GM12878 (cell line): ENCODE measurements at regions not wholly inside any gene's neighbourhood (a gene's known extent, or its start where the extent isn't known, plus 50 kb on each side); places are given as distances from the start of the nearest gene placed in this dataset.

ENCODE experiments used
- ATAC-seq: fragments of 200-7000 bp; cut with Tn5 transposase; 3 replicates; pipeline ENCODE4 v1.9.1; 2020; ENCODE audit warnings: mild to moderate bottlenecking, moderate library complexity
- BruUV-seq: library from RNA; stranded (reverse); fragments of 400-500 nt; replicated peaks from 2 replicates; lab custom pipeline; 2021; lab: Mats Ljungman, UMichigan
- CTCF ChIA-PET: fragments of 300-600 bp; sonication (Branson Sonifier 250); formaldehyde crosslinking; extraction: SDS; loops from one replicate; lab custom pipeline; 2021; ENCODE audit warnings: inconsistent platforms; lab: Yijun Ruan, JAX
- POLR2A ChIA-PET: fragments of 350-600 bp; formaldehyde crosslinking; extraction: SDS; loops from one replicate; lab custom pipeline; 2021; ENCODE audit warnings: inconsistent platforms; lab: Charles Lee
- RAD21 ChIA-PET: fragments of 300-600 bp; sonication (Branson Sonifier 250); formaldehyde crosslinking; loops from one replicate; lab custom pipeline; 2023; ENCODE audit warnings: antibody characterized with exemption; ENCODE audit not compliant: unreplicated experiment; lab: Charles Lee
- SMC1A ChIA-PET: fragments of 300-600 bp; sonication (Branson Sonifier 250); formaldehyde crosslinking; loops from one replicate; lab custom pipeline; 2023; ENCODE audit not compliant: unreplicated experiment, uncharacterized antibody; lab: Charles Lee
- DNase-seq: peaks from one replicate; pipeline ENCODE4 v3.0.0-alpha.2; 2011; ENCODE audit warnings: low read depth, low spot score
- FAIRE-seq: peaks from 3 replicates; lab custom pipeline; 2011; peaks lifted over from hg19 to GRCh38; lab: Jason Lieb, UNC
- H2AFZ ChIP-seq: 2 replicates; pipeline ENCODE4 v1.6.0; 2011; ENCODE audit warnings: low read depth, low read length, control low read depth; ENCODE audit not compliant: control insufficient read depth
- H3K27ac ChIP-seq: 2 replicates; pipeline ENCODE4 v1.5.1; 2011; ENCODE audit warnings: control low read depth; ENCODE audit not compliant: control insufficient read depth, insufficient read depth
- H3K27me3 ChIP-seq, 2 experiments: replicated peaks in 1 of 2; 2 replicates each; pipeline versions ENCODE4 v1.6.0 to v1.6.1; 2011; ENCODE audit warnings: low read length in 1 of 2; ENCODE audit not compliant: control insufficient read depth in 2 of 2, insufficient read depth in 2 of 2
- H3K36me3 ChIP-seq, 2 experiments: 2 replicates each; pipeline ENCODE4 v1.5.1; 2011; ENCODE audit warnings: low read length in 1 of 2; ENCODE audit not compliant: control insufficient read depth in 2 of 2, insufficient read depth in 2 of 2
- H3K4me1 ChIP-seq: 2 replicates; pipeline ENCODE4 v1.6.1; 2011; ENCODE audit warnings: mild to moderate bottlenecking, low read length, moderate library complexity, mixed read lengths; ENCODE audit not compliant: control insufficient read depth, insufficient read depth
- H3K4me2 ChIP-seq: 2 replicates; pipeline ENCODE4 v1.6.0; 2011; ENCODE audit warnings: control low read depth; ENCODE audit not compliant: control insufficient read depth, insufficient read depth
- H3K4me3 ChIP-seq: fragments of 200-600 bp; sonication (generic); 2 replicates; pipeline ENCODE4 v1.5.1; 2016
- H3K79me2 ChIP-seq: 2 replicates; pipeline ENCODE4 v1.6.0; 2011; ENCODE audit warnings: low read length; ENCODE audit not compliant: control insufficient read depth, insufficient read depth
- H3K9ac ChIP-seq: 2 replicates; pipeline ENCODE4 v1.8.0; 2011; ENCODE audit warnings: low read length, control low read depth, mixed read lengths; ENCODE audit not compliant: control insufficient read depth, insufficient read depth
- H3K9me3 ChIP-seq: replicated peaks from 3 replicates; pipeline ENCODE4 v1.5.1; 2011; ENCODE audit warnings: mild to moderate bottlenecking, low read length; ENCODE audit not compliant: control insufficient read depth, insufficient read depth
- H4K20me1 ChIP-seq: 2 replicates; pipeline ENCODE4 v1.6.0; 2011; ENCODE audit not compliant: control insufficient read depth, insufficient read depth
- FOXK2 ChIP-seq: fragments of 450-650 bp; IDR thresholded peaks from 2 replicates; pipeline ENCODE4 v1.6.1; 2017; ENCODE audit warnings: mild to moderate bottlenecking, moderate library complexity
- SMAD5 ChIP-seq: IDR thresholded peaks from 2 replicates; pipeline ENCODE4 v1.6.1; 2016; ENCODE audit warnings: antibody characterized with exemption, low read depth
- SREBF2 ChIP-seq: IDR thresholded peaks from 2 replicates; pipeline ENCODE4 v1.6.1; 2012; ENCODE audit warnings: mild to moderate bottlenecking, low read length
- TAF1 ChIP-seq: IDR thresholded peaks from 2 replicates; pipeline ENCODE4 v1.6.1; 2011; ENCODE audit warnings: mild to moderate bottlenecking, low read depth, low read length, borderline replicate concordance
- WGBS: methylation state at CpG from one replicate; pipeline ENCODE4 v1.1.6; 2016; ENCODE audit warnings: low lambda C conversion rate; ENCODE audit not compliant: insufficient replicate concordance, insufficient coverage; ENCODE audit errors: missing lambda C conversion rate; 5-methylcytosine and 5-hydroxymethylcytosine counted together
- in situ Hi-C: fragments of 300-500 bp; cut with MboI; formaldehyde crosslinking; loops from 9 replicates; pipeline ENCODE4 v1.14.3; 2018; ENCODE audit warnings: mixed read lengths
- intact Hi-C: fragments of 100-400 bp; cut with micrococcal nuclease; formaldehyde crosslinking; loops from one replicate; pipeline ENCODE4 v1.14.2; 2022; ENCODE audit not compliant: unreplicated experiment
- TF ChIP-seq, protein P1 (sequence below): fragments of 450-650 bp; IDR thresholded peaks from 2 replicates; pipeline ENCODE4 v1.6.1; 2017; ENCODE audit warnings: mild to moderate bottlenecking

DNA sequence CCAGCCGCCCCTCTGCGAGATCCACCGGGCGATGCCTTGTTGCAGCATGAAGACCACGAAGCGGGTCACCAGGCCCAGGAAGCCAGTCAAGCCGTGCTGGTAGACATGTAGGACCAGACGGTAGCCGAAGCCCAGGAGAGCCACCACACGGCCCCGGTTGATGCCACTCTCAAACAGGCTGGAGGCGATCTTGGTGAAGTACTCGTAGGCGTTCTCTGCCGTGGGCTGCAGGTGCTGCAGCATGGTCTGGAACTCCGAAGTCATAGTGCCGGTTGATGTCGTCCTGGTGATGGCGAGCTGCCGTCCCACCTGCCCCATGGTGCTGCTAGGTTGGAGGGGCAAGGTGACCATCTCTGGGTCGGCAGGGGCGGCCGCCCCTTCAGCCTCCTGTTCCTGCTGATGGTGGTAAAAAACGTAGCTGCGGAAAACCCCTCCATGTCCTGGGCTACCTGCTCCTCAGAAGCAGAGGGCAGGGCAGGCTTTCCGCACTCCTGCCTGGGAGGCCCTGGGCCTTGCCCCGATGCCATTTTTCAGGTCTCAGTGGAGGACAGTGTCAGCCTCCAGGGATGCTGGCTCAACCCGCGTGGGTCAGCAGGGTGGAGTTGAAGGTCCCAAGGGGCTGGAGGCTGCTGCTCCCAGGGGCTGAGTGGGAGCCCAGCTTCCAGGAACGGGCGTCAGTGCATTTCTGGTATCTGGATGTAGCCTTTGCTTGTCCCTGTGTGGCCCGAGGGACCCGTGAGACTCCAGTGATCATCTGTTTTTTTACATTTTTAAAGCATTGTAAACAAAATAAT lies 98.7 kb downstream of the ADAMTS15 start:
- ATAC-seq (no peak), FAIRE-seq (no peak), DNase-seq (no peak)
- ChIA-PET POLR2A (no interaction called here), RAD21 (no interaction called here), SMC1A (no interaction called here), CTCF (no interaction called here)
- intact Hi-C loops (no loop called here), in situ Hi-C loops (no loop called here)
- WGBS: 58% methylated on average over 33 of the region's 33 CpGs
- peaks cover 0 to 1% of the 10 kb centered on the region in 2 experiments; a peak in 2 of 4 replicates for H3K27me3 ChIP-seq
- TF ChIP-seq SREBF2: no peak
- TF ChIP-seq, protein P1, sequence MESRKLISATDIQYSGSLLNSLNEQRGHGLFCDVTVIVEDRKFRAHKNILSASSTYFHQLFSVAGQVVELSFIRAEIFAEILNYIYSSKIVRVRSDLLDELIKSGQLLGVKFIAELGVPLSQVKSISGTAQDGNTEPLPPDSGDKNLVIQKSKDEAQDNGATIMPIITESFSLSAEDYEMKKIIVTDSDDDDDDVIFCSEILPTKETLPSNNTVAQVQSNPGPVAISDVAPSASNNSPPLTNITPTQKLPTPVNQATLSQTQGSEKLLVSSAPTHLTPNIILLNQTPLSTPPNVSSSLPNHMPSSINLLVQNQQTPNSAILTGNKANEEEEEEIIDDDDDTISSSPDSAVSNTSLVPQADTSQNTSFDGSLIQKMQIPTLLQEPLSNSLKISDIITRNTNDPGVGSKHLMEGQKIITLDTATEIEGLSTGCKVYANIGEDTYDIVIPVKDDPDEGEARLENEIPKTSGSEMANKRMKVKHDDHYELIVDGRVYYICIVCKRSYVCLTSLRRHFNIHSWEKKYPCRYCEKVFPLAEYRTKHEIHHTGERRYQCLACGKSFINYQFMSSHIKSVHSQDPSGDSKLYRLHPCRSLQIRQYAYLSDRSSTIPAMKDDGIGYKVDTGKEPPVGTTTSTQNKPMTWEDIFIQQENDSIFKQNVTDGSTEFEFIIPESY: no peak
- TF ChIP-seq FOXK2: no peak
- no peak for TF ChIP-seq TAF1
- TF ChIP-seq SMAD5: no peak
- no peak overlapping the region for H2AFZ ChIP-seq
- no peak overlapping the region for H3K27ac ChIP-seq
- no peaks in the 10 kb centered on the region for H3K79me2 ChIP-seq
- H3K4me3 ChIP-seq: no peak overlapping the region
- no peaks in the 10 kb centered on the region for H3K9me3 ChIP-seq
- no TSS peak for BruUV-seq
- no peaks in the 10 kb centered on the region for H3K4me1 ChIP-seq
- no peaks in the 10 kb centered on the region for H4K20me1 ChIP-seq
- no peak overlapping the region for H3K9ac ChIP-seq
- H3K4me2 ChIP-seq: no peak overlapping the region
- H3K36me3 ChIP-seq: no peaks in the 10 kb centered on the region
